Endothelial cell of umbilical vein (primary cell): ENCODE measurements at regions not wholly inside any gene's neighbourhood (a gene's known extent, or its start where the extent isn't known, plus 50 kb on each side); places are given as distances from the start of the nearest gene placed in this dataset.

ENCODE experiments used
- BruUV-seq: library from RNA; stranded (reverse); fragments of 400-500 nt; replicated peaks from 2 replicates; lab custom pipeline; 2021; lab: Mats Ljungman, UMichigan
- CTCF ChIA-PET: fragments of 300-600, 350-600 bp; sonication (Branson Sonifier 250); formaldehyde crosslinking; loops from one replicate; lab custom pipeline; 2021; ENCODE audit warnings: antibody characterized with exemption, inconsistent platforms; lab: Charles Lee
- POLR2A ChIA-PET: fragments of 300-600, 350-600 bp; sonication (Branson Sonifier 250); formaldehyde crosslinking; loops from one replicate; lab custom pipeline; 2021; ENCODE audit warnings: antibody characterized with exemption, inconsistent platforms; lab: Charles Lee
- DNase-seq: peaks from one replicate; pipeline ENCODE4 v3.0.0-alpha.2; 2011; ENCODE audit warnings: low read depth, low spot score
- FAIRE-seq: peaks from 2 replicates; lab custom pipeline; 2011; peaks lifted over from hg19 to GRCh38; lab: Jason Lieb, UNC
- H2AFZ ChIP-seq: 2 replicates; pipeline ENCODE4 v1.6.0; 2012; ENCODE audit warnings: low read depth, low read length, control low read depth, inconsistent platforms
- H3K27ac ChIP-seq: 2 replicates; pipeline ENCODE4 v1.5.1; 2011; ENCODE audit warnings: low read depth, mild to moderate bottlenecking, control low read depth, low read length, moderate library complexity; ENCODE audit not compliant: insufficient read depth
- H3K27me3 ChIP-seq, 2 experiments: 2 replicates each; pipeline versions ENCODE4 v1.6.0 to v1.6.1; 2011; ENCODE audit warnings: low read length in 2 of 2, mixed read lengths in 1 of 2; ENCODE audit not compliant: control insufficient read depth in 2 of 2, insufficient read depth in 2 of 2
- H3K36me3 ChIP-seq, 2 experiments: 2 replicates in 1 of 2; 3 replicates in 1 of 2; pipeline ENCODE4 v1.5.1; 2011; ENCODE audit warnings: low read length in 2 of 2, mild to moderate bottlenecking in 1 of 2, moderate library complexity in 1 of 2; ENCODE audit not compliant: control insufficient read depth in 2 of 2, insufficient read depth in 2 of 2; ENCODE audit errors: extremely low read depth in 1 of 2
- H3K4me1 ChIP-seq: 3 replicates; pipeline ENCODE4 v1.5.1; 2011; ENCODE audit warnings: mild to moderate bottlenecking, low read length; ENCODE audit not compliant: control insufficient read depth, insufficient read depth; ENCODE audit errors: extremely low read depth
- H3K4me2 ChIP-seq: 2 replicates; pipeline ENCODE4 v1.6.1; 2011; ENCODE audit warnings: low read length, control low read depth, mixed read lengths; ENCODE audit not compliant: insufficient read depth
- H3K4me3 ChIP-seq, 3 experiments: fragments of 200-600 bp in 1 of 3; sonication (generic), shearing (Covaris generic) in 1 of 3; replicated peaks in 1 of 3; 2 replicates each; pipeline ENCODE4 v1.5.1; 2011 to 2016; ENCODE audit warnings: control low read depth in 3 of 3, low read length in 3 of 3, mild to moderate bottlenecking in 2 of 3, inconsistent platforms in 1 of 3, low read depth in 1 of 3, moderate library complexity in 1 of 3; ENCODE audit not compliant: insufficient read depth in 1 of 3
- H3K79me2 ChIP-seq: 2 replicates; pipeline ENCODE4 v1.6.0; 2012; ENCODE audit warnings: low read length, inconsistent platforms; ENCODE audit not compliant: control insufficient read depth, insufficient read depth
- H3K9ac ChIP-seq: replicated peaks from 2 replicates; pipeline ENCODE3; 2011; ENCODE audit warnings: low read length, control low read depth; ENCODE audit not compliant: insufficient read depth; ENCODE audit errors: extremely low read depth
- H3K9me1 ChIP-seq: replicated peaks from 3 replicates; pipeline ENCODE4 v1.6.0; 2011; ENCODE audit warnings: mild to moderate bottlenecking, low read length; ENCODE audit not compliant: control insufficient read depth, insufficient read depth; ENCODE audit errors: extremely low read depth
- H3K9me3 ChIP-seq: replicated peaks from 2 replicates; pipeline ENCODE4 v1.5.1; 2012; ENCODE audit warnings: low read length, inconsistent platforms; ENCODE audit not compliant: control insufficient read depth, insufficient read depth
- H4K20me1 ChIP-seq: replicated peaks from 2 replicates; pipeline ENCODE3; 2011; ENCODE audit warnings: mild to moderate bottlenecking, low read length; ENCODE audit not compliant: control insufficient read depth, insufficient read depth; ENCODE audit errors: extremely low read depth
- CTCF ChIP-seq, 2 donors: IDR thresholded peaks; 1 replicate in 1 of 2; 2 replicates in 1 of 2; pipeline ENCODE4 v1.5.1; 2011; ENCODE audit warnings: low read length in 2 of 2, mild to moderate bottlenecking in 2 of 2, moderate library complexity in 2 of 2, control low read depth in 1 of 2, inconsistent platforms in 1 of 2, low read depth in 1 of 2; ENCODE audit not compliant: insufficient read depth in 1 of 2; ENCODE audit errors: extremely low read depth in 1 of 2
- EZH2 ChIP-seq: IDR thresholded peaks from 2 replicates; pipeline ENCODE4 v1.6.1; 2012; ENCODE audit warnings: borderline replicate concordance, low read depth, mild to moderate bottlenecking, moderate library complexity, low read length, inconsistent platforms; ENCODE audit not compliant: severe bottlenecking
- GATA2 ChIP-seq: IDR thresholded peaks from 2 replicates; pipeline ENCODE4 v1.7.0; 2011; ENCODE audit warnings: low read depth, mild to moderate bottlenecking, moderate library complexity, mixed read lengths, low read length; ENCODE audit not compliant: insufficient read length, insufficient read depth
- JUN ChIP-seq: IDR thresholded peaks from 2 replicates; pipeline ENCODE4 v1.6.1; 2011; ENCODE audit warnings: borderline replicate concordance, low read depth; ENCODE audit not compliant: insufficient read length, insufficient read depth
- MYC ChIP-seq: IDR thresholded peaks from one replicate; pipeline ENCODE4 v1.6.1; 2011; ENCODE audit warnings: mild to moderate bottlenecking, low read depth, low read length
- POLR2A ChIP-seq: IDR thresholded peaks from 2 replicates; pipeline ENCODE4 v1.6.1; 2012; ENCODE audit warnings: low read depth, mild to moderate bottlenecking, control low read depth, low read length
- dilution Hi-C: fragments of 300-500 bp; cut with MboI; formaldehyde crosslinking; loops from one replicate; pipeline ENCODE4 v1.15.0; 2019; ENCODE audit warnings: low sequenced_read_pairs; ENCODE audit not compliant: extremely low pct_ligation_motif_present
- intact Hi-C: fragments of 100-400 bp; cut with micrococcal nuclease; formaldehyde crosslinking; loops from one replicate; pipeline ENCODE4 v1.10.0; 2022

GRCh38 chr7:120163449-120163848 lies 109.5 kb upstream of the KCND2 start:
- Histone ChIP-seq H3K36me3 (no peaks in the 10 kb centered on the region), H3K4me2 (no peak overlapping the region), H3K9me3 (peaks cover 2% of the 10 kb centered on the region), H3K79me2 (no peaks in the 10 kb centered on the region), H2AFZ (no peak overlapping the region), H4K20me1 (no peaks in the 10 kb centered on the region), H3K9me1 (no peaks in the 10 kb centered on the region), H3K9ac (no peak overlapping the region), H3K27ac (no peak overlapping the region), H3K27me3 (no peaks in the 10 kb centered on the region), H3K4me1 (no peaks in the 10 kb centered on the region), H3K4me3 (no peak overlapping the region)
- no peak for DNase-seq
- ChIA-PET CTCF (no interaction called here), POLR2A (no interaction called here)
- dilution Hi-C loops = no loop called here
- intact Hi-C loops = no loop called here
- TF ChIP-seq POLR2A = no peak
- TF ChIP-seq EZH2 = no peak
- TF ChIP-seq MYC = no peak
- TF ChIP-seq CTCF (IDR thresholded peaks at IDR 0.05; ENCODE audit: extremely low read depth in 1 of 2, insufficient read depth in 1 of 2, low read depth in 1 of 2, low read length in 2 of 2) = no peak
- no peak for TF ChIP-seq JUN
- BruUV-seq = no TSS peak
- FAIRE-seq = no peak

GRCh38 chr7:120165227-120165626 lies 107.7 kb upstream of the KCND2 start:
- CTCF ChIA-PET = no interaction called here
- no peak overlapping the region for H3K4me2 ChIP-seq
- H3K4me3 ChIP-seq = no peak overlapping the region
- no peaks in the 10 kb centered on the region for H3K9me1 ChIP-seq
- no peak overlapping the region for H3K27ac ChIP-seq
- no peaks in the 10 kb centered on the region for H3K79me2 ChIP-seq
- dilution Hi-C loops = no loop called here
- TF ChIP-seq GATA2 (no peak), JUN (no peak)
- no TSS peak for BruUV-seq
- no peak overlapping the region for H3K9ac ChIP-seq
- H4K20me1 ChIP-seq = no peaks in the 10 kb centered on the region
- no peaks in the 10 kb centered on the region for H3K36me3 ChIP-seq
- no peak for FAIRE-seq
- H2AFZ ChIP-seq = no peak overlapping the region
- peaks cover 2% of the 10 kb centered on the region for H3K9me3 ChIP-seq
- intact Hi-C loops = no loop called here
- H3K4me1 ChIP-seq = no peaks in the 10 kb centered on the region
- H3K27me3 ChIP-seq = no peaks in the 10 kb centered on the region
- POLR2A ChIA-PET = no interaction called here
- no peak for DNase-seq
